HEK293 (cell line): ENCODE measurements at regions not wholly inside any gene's neighbourhood (a gene's known extent, or its start where the extent isn't known, plus 50 kb on each side); places are given as distances from the start of the nearest gene placed in this dataset.

Experiments
- CTCF ChIP-seq: fragments of 450-650 bp; formaldehyde crosslinking; IDR thresholded peaks from 2 replicates; pipeline ENCODE4 v1.5.1; 2016; ENCODE audit warnings: missing biosample characterization, missing genetic modification characterization
- MYNN ChIP-seq: fragments of 450-650 bp; formaldehyde crosslinking; IDR thresholded peaks from 2 replicates; pipeline ENCODE4 v1.5.1; 2016; ENCODE audit warnings: missing biosample characterization, missing genetic modification characterization, borderline replicate concordance
- PRDM10 ChIP-seq: fragments of 450-650 bp; formaldehyde crosslinking; IDR thresholded peaks from 2 replicates; pipeline ENCODE4 v1.5.1; 2016; ENCODE audit warnings: missing biosample characterization, missing genetic modification characterization
- SP3 ChIP-seq: fragments of 450-650 bp; formaldehyde crosslinking; IDR thresholded peaks from 2 replicates; pipeline ENCODE4 v1.5.1; 2016; ENCODE audit warnings: missing biosample characterization, missing genetic modification characterization
- ZFP69B ChIP-seq: fragments of 450-650 bp; formaldehyde crosslinking; IDR thresholded peaks from 2 replicates; pipeline ENCODE4 v1.5.1; 2016; ENCODE audit warnings: missing biosample characterization, missing genetic modification characterization
- ZNF114 ChIP-seq: fragments of 450-650 bp; formaldehyde crosslinking; IDR thresholded peaks from 2 replicates; pipeline ENCODE4 v1.5.0; 2017; ENCODE audit warnings: missing biosample characterization, missing genetic modification characterization
- ZNF394 ChIP-seq: fragments of 450-650 bp; formaldehyde crosslinking; IDR thresholded peaks from 2 replicates; pipeline ENCODE4 v1.5.1; 2016; ENCODE audit warnings: missing biosample characterization, missing genetic modification characterization, mild to moderate bottlenecking, moderate library complexity, borderline replicate concordance

- TF ChIP-seq ZNF114 (tag by site-specific recombination) (no peak), MYNN (tag by site-specific recombination) (no peak), ZNF394 (tag by site-specific recombination) (no peak), ZFP69B (no peak), CTCF (tag by site-specific recombination) (no peak), PRDM10 (tag by site-specific recombination) (no peak), SP3 (tag by site-specific recombination) (no peak)
These were observed 64.0 kb upstream of the RASGRF1 start for GRCh38 chr15:79154483-79155135.
